Sigmoid colon (tissue), 3 donors: ENCODE measurements at regions not wholly inside any gene's neighbourhood (a gene's known extent, or its start where the extent isn't known, plus 50 kb on each side); places are given as distances from the start of the nearest gene placed in this dataset.
"Not testable (repeated sequence)": the region's sequence is repeated elsewhere in the genome, so short reads cannot be mapped to it uniquely, and the experiment has no call there.

ENCODE experiments used
- POLR2A ChIP-seq, 2 donors: fragments of 450-650 bp; IDR thresholded peaks; one replicate each; pipeline ENCODE4 v1.6.1; 2016; ENCODE audit warnings: antibody characterized with exemption in 2 of 2, mild to moderate bottlenecking in 2 of 2, moderate library complexity in 2 of 2
- TF ChIP-seq, protein P1 (sequence below), 4 experiments: fragments of 450-650 bp in 3 of 4; fragments of 200-600 bp in 1 of 4; IDR thresholded peaks; one replicate each; pipeline ENCODE4 v1.5.1; 2016 to 2019; ENCODE audit warnings: antibody characterized with exemption in 4 of 4, mild to moderate bottlenecking in 3 of 4, moderate library complexity in 2 of 4

DNA sequence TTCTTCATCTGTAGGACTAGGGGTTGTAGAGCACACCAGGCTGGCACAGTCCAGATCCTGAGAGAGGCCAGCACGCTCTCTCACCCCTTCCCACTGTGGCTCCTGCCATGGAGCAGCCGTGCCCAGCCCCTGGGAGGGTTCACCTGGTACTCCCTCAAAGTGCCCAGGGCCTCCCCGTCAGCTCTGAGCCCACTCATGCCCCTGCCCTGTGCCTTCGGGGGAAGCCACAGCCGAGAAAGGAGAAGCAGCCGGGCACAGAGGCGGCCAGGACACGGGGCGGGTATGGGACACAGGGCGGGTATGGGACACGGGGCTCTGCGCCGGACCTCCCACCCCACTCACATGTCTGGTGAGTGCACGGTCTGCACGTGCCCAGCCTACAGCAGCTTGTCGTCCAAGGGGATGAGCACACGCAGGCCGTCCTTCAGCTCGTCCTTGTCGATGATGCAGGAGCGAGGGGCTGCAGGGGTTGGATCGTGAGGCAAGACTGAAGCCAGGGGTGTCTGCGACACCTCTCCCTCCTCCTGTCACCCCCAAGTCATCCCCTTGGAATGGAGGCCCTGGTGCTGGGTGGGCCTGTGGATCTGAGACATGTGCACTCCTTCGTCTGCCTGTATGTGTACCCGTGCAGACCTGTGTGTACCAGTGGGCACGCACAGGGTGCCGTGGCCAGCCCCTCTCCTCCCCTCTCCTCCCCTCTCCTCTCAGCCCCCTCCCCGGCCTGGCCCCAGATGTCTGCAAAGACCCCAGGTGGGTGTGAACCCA, 417.9 kb upstream of the ZNF722 start:
- TF ChIP-seq POLR2A (IDR thresholded peaks at IDR 0.05), result not testable (repeated sequence)
- TF ChIP-seq, protein P1, sequence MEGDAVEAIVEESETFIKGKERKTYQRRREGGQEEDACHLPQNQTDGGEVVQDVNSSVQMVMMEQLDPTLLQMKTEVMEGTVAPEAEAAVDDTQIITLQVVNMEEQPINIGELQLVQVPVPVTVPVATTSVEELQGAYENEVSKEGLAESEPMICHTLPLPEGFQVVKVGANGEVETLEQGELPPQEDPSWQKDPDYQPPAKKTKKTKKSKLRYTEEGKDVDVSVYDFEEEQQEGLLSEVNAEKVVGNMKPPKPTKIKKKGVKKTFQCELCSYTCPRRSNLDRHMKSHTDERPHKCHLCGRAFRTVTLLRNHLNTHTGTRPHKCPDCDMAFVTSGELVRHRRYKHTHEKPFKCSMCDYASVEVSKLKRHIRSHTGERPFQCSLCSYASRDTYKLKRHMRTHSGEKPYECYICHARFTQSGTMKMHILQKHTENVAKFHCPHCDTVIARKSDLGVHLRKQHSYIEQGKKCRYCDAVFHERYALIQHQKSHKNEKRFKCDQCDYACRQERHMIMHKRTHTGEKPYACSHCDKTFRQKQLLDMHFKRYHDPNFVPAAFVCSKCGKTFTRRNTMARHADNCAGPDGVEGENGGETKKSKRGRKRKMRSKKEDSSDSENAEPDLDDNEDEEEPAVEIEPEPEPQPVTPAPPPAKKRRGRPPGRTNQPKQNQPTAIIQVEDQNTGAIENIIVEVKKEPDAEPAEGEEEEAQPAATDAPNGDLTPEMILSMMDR (IDR thresholded peaks at IDR 0.05), result not testable (repeated sequence)
